ENCODE measurements at regions not wholly inside any gene's neighbourhood (a gene's known extent, or its start where the extent isn't known, plus 50 kb on each side); places are given as distances from the start of the nearest gene placed in this dataset.

DNA sequence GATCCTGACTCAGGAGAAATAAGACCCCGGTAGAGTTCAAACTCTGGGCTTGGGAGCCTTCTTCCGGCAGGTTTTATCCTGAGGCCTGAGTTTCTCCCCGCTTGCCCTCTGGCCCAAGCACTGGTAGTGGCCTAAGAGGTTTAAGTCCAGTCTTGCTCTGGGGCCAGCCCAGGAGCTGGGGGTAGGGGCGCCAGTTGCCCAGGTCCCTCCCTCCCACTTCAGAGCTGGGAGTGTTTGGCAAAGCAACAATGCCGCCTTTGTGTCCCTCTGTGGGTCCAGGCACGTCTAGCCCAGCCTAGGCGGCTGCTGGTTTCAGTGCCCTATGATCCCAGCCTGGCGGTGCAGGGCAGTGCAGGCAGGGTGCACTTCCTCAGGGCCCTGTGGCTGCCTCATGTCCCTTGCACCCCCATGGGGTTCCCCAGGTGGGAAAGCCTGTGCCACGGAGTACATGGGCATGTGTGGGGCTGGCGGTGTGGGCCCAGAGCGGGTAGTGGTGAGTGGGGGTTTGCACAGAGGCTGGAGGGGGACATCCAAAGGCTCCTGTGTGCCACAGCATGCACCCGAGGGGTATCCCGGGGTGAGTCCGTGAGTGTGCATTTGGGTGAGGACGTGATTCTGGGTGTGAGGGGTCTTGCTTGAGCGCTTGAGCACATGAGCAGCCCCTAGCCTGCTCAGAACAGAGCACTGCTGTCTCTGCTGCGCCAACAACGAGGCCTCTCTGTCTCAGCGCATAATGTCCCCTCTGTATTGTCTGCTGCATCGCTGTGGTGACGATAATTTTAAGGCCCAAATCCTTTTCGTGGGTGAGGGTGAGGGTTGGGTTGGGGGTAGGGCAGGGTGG is 61.7 kb upstream of the PSD2 start:
- DNase-seq (ENCODE audit: low spot score) = no peak

DNA sequence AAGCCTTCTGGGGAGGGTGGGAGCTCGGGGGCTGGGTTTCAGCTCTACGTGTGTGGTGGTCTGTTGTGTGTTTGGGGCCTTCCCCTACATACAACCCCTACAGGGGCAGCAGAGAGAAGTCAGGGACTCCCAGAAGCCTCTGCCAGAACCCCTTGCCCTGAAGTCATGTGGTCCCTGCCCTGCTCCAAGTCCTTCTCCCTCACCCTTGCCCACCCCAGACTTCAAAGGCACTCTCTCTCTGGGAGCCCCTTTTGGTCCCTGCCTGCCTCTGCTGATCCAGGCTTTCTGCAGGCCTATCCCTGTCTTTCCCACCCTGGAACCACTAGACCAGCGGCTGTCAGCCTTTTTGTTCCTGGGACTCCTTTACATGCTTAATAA is 61.1 kb upstream of the PSD2 start:
- no peak for DNase-seq (ENCODE audit: low spot score)

DNA sequence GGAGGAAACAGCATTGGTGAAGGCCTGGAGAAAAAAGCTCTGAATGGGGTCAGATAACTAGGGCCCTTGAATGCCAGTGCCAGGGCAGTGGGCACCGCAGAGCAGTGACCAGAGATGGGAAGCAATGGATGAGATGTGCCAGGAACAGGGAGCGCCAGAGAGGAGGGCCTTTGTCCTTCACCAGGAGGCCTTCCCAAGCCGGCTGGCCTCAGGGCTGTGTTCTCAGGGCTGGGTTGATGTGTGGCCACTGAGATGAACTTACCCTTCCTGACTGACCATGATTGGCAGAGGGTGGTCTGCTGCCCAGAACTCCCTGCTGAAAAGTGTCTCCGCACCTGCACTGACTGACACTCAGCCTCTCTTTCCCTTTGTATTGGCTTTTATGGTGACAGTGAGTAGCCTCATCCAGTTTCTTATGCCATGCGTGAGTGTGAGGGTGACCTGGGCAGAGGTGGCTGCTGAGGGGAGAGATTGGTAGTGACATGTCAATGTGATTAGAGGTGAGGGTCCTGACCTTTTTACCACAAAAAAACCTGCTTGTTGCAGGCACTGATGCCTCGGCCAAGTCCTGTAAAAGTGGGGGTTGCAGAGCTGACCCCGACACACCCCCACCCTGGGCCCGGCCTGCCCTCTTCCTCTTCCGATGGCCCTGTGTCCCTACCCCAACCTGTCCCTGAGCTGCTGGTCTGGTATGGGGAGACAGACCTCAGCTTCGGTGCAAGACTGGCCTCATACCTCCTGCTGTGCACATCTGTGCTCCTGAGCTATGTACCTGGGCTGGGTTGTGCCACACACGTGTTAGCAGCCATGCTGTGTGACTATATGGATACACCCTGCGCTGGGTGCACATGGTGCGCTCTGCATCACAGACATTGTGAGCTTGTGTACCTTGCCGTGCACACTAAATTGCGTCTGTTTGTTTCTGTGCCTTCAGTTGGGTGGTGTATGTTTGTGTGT is 57.1 kb upstream of the PSD2 start:
- no peak for DNase-seq (ENCODE audit: low spot score)

DNA sequence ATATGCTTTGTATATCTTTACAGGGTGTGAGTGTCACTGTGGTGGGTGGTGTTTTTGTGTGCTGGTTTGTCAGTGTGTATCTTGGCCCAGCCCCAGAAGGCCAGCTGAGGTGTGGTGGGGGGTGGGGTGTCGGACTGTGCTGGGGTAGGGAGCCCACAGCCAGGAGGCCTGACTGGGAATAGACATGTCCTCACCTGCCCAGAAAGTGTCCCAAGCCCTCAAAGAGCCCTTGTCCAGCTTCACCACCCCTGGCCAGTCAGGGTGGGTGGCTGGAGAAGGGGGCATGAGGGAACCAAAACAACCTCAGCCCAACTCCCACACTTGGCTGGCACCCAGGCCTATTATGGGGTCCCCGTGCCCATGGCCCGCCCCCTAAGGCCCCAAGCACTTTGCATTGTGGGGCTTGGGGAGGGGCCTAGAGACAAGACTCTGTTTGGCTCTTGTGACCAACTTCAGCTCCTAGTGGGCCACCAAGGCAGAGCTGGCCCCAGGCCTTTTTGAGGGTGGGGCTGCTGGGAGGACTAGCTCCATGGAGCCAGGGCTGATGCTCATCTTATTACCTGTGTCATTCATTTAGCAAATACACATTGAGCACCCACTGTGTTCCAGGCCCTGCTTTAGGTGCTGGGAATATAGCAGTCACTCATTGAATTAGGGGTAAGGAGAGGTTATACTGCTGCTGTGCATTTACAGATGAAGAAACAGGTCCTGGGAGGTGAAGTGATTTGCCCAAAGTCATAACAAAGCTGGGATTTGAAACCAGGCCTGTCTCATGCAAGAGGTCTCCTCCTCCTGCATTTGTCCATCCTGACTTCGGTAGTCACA is 56.2 kb upstream of the PSD2 start:
- no peak for DNase-seq (ENCODE audit: low spot score)

DNA sequence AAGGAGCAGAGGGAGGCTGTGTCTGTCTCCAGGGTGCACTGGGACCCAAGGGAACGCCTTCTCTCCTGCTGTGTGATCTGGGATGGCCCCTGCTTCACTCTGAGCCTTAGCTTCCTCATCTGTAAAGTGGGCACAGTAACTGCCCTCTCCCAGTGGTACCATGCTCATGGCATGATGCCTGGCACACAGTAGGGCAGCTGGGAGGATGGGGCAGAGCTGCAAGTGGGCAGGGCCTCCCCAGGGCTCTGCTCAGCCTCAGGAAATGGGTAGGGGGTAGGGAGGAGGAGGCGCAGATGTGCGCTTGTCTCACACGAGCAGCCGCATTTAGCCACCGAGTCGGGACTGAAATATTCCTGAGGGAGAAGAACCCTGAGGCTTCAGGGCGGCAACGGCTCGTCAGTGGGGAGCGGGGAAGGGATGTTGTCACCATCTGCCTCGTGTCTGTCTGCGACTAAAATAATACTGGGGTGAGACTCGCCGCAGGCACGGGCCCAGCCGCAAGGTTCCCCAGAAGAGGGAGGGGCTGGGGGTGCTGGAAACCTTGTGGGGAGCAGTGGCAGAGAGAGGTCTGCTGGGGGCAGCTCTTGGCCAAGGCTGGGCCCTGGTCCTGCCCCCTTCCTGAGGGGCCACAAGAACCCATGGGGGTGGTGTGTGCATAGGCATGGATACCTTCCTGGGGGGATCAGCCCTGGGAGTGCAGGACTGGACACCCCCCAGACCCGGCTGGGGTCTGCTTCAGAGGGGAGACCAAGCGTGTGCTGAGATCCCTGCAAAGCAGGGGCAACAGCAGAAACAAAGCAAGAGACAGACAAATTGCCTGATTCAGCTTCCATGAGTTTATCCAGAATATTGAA is 55.2 kb upstream of the PSD2 start:
- no peak for DNase-seq (ENCODE audit: low spot score)

DNA sequence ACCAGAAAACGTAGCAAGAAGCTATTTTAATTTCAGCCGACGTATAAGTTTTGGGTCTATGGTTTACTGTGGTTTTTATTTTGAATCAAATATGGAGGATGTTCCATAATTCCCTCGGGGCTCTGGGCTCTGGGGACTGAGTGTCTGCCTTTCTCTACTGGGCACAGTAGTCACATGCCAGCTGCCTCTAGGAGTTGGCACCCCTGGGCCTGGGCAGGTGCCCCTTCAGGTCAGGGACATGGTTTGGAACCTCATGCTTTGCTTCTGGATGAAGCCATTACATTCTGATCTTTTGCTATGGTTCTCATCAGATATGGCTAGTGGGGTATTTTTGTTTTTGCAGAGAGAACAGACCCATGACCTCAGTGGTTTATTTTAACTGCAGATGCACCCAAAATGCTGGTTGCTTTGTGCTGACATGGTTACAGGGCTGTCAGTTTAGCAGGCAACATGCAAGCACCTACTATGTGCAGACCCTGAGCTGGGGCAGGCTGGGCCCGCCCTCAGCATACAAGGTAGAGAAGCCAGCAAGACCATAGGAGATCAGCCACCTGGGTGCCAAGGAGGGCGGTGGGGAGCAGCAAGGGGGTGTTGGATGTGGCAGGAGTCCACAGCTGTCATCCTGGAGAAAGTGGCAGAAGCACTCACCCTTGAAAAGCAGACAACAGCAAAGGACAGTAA is 54.5 kb upstream of the PSD2 start:
- no peak for DNase-seq (ENCODE audit: low spot score)

DNA sequence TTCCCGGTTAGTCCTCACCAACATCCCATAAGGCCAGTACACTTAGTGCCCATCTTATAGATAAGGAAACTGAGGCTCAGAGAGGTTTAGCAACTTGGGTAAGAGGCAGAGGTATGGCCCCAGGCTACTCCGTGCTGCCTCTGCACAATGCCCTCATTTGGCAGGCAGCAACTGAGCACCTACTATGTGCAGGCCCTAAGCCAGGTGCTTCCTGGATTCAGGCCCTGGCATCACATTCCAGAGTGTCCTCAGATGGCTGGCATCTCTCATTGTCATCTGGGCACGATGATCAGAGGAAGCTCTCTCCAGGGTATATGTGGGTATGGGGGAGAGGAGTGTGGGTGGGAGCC is 53.8 kb upstream of the PSD2 start:
- no peak for DNase-seq (ENCODE audit: low spot score)

DNA sequence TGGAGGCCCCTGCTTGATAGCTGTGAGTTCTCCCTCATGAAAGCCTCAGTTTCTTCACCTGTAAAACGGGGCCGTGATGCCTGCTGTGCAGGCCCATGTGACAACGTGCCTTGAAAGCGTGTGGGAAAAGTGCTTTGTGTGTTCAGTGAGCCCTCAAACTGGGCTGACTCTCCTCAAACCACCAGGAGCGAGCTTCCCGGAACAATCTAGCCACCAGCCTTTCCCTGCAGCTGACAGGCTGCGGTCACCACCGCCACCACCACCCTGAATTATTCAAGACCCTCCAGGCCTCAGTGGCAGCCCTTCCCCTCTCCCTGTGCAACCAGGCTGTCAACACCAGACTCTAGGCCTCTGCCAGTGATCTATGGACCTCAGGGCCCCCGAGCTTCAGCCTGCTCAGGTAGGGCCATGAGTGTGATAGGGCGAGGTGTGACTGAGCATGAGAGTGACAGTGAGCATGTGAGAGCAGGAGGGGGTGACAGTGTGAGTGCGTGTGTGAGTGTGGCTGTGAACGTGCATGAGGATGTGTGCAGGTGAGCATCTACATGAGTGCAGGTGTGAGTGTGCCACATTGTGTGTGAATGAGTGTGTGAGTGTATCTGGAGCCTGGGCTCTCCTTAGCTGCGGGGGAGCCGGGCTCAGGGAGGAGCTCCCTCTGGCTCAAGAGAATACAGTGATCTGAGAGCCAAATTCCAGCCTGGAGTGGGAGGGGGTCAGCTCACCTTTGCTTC is 53.3 kb upstream of the PSD2 start:
- DNase-seq (ENCODE audit: low spot score) = no peak

DNA sequence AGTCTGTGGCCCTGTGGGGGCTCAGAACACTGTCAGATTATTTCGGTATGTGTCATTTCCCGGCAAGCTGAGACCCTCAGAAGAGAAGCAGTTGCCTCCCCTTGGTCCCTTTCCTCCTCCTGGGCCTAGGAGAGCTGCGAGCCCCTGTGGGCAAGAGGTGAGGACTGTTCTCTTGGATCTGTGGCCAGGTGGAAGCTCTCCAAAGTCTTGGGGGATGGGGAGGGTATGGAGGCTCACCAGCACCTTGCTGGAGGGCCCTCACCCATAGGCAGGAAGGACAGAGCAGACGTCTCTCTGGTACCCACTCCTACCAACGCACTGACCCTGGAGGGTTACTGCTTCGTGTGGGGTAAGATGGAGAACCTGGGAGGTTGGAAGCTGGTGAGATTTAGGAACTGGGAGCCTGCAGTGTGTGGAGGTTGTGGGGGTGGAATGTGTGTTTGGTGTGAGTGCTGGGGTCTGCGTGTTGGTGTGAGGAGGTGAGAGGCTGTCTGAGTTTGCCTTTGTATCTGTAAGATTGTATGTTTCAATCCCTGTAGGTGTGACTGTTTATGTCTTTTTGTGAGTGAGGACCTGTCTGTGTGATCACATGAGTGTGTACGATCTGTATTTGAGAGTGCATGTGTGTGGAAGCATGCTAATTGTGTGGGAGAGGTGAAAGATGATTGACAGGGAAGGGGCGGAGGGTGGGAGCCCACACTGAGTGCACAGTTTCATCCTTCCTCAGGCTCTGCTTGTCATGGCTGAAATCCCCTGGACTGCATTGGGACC is 52.4 kb upstream of the PSD2 start:
- no peak for DNase-seq (ENCODE audit: low spot score)

DNA sequence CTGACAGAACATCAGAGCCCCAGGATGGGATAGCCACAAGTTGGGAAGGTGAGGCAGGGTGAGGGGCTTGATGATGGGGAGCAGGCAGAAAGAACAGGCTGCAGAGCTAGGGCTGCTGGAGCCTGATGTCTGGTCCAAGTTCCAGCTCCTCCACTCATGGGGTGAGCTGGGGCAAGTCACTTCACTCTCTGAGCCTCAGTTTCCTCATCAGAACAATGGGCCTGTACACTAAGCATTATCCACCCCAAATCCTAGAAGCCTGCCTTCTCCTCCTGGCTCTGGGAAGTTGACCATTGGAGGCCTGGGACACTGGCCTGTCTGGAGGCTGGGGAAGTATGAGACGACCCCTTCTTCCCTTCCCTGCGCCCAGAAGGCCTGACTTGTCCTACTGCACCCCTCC is 51.8 kb upstream of the PSD2 start:
- no peak for DNase-seq (ENCODE audit: low spot score)

DNA sequence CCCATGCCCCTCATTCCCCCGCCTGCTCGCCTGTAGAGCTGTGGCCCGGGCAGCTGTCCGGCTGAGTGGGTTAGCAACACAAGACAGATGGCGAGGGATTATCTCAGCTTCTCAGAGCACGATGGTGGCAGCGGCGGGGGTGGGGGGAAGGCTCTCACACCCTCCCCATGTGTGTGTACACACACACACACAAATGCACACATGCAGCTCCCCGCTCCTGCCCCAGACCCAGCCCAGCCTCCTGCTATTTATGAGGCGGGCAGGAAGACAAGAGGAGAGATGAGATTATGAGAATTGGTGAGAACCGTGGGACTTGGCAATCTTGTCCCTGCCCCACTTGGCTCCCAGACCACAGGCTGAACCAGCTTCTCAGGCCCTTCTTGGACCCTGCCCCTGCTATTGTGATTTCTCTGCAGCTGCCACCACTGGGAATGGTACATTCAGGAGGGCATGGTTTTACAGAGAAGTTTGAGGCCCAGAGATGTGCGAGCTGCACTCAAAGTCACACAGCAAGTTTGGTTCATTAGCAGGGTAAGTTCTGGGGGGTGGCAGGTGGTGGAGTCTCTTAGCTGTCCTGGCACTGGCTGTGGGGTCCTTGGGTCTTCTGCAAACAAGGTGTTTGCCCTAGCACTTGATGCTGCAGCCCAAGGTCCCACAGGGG is 51.0 kb upstream of the PSD2 start:
- no peak for DNase-seq (ENCODE audit: low spot score)

DNA sequence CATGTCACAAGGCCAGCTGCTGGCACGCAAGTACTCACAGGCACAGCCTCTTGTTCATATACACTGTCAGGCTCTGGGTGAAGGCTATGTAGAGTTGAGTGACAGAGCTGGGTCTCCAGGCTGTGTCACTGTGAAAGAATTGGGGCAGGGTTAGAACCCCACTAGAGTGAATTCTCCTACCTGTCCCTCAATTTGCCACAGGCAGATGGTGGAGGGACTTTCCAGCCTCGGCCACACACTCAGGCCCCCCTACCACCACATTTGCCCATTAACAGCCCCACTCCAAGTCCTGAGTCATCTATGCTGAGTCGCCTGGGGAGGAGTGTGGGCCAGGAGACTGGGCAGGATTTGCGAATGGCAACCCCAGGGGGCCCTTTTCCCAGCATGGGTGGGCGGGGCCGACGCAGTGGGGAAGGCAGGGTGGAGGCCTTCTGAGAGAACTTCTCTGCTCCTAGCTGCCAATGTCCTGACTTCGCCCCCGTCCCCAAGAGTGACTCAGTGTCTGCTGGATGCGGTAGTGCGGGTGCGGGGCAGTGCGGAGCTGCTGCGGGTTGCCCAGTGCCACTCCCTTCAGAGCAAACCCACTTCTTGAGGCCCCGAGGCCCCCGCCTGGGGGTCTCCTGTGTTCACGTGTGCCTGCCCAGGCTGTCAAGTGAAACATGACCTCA is 50.3 kb upstream of the PSD2 start:
- DNase-seq (ENCODE audit: low spot score) = peak; percentile 52

DNA sequence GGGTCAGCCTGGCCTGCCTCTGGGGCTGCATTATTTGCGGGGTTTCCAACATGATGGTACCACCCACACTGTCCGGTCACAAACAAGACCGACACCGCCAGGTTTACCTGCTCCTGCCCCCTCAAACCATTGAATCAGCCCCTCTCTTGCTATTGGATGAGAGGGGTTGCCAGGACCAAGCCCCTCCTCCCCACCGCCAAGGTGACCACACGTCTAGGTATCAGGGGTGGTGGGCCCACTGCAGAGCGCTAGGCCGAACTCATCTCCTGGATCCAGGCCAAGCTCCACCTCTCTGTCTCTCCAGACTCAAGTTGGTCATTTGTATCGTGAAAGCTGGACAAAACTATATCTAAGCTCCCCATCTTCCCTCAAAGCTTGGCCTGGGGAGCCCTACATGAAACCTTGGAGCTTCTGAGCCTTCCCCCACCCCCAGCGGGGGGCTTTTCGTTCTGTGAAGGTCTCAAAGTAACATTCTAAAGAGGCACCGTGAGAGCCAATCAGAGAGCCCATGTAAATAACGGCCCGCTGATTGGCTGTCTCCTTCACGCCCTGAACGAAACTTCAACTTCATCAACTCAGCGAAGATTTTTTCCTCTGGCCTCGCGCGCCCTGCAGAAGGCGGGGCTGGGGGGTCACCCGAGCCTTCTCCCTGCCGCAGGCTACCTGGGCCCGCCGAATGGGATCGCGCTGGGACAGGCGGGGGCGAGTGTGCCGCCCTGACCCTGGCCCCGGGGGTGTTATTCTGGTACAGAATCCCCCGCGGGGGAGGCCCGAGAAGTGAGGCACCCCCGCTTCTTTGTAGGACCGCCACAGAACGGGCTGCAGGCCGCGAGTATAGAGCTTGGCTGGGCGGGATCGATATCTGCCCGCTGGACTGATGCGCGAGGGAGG is 49.6 kb upstream of the PSD2 start:
- DNase-seq (ENCODE audit: low spot score) = peak; percentile 58
